A549 (cell line): ENCODE measurements at regions not wholly inside any gene's neighbourhood (a gene's known extent, or its start where the extent isn't known, plus 50 kb on each side); places are given as distances from the start of the nearest gene placed in this dataset.
"Not testable (repeated sequence)": the region's sequence is repeated elsewhere in the genome, so short reads cannot be mapped to it uniquely, and the experiment has no call there.

ENCODE experiments used
- CTCF ChIP-seq: fragments of >200 bp; sonication (Bioruptor Twin); formaldehyde crosslinking; IDR thresholded peaks from 3 replicates; pipeline ENCODE4 v1.5.1; 2016
- EHMT2 ChIP-seq: fragments of 200-600 bp; sonication (generic); IDR thresholded peaks from 2 replicates; pipeline ENCODE4 v1.6.1; 2016; ENCODE audit warnings: antibody characterized with exemption, low read depth, mild to moderate bottlenecking, moderate library complexity
- KDM1A ChIP-seq: fragments of 200-600 bp; sonication (generic); IDR thresholded peaks from 2 replicates; pipeline ENCODE4 v1.6.1; 2016; ENCODE audit warnings: low read depth, mild to moderate bottlenecking
- MAX ChIP-seq: IDR thresholded peaks from 2 replicates; pipeline ENCODE4 v1.6.1; 2012
- POLR2A ChIP-seq: IDR thresholded peaks from 2 replicates; pipeline ENCODE4 v1.6.1; 2012; ENCODE audit warnings: mild to moderate bottlenecking, low read length
- REST ChIP-seq: fragments of 200-600 bp; sonication (generic); IDR thresholded peaks from 2 replicates; pipeline ENCODE4 v1.6.1; 2016; ENCODE audit warnings: antibody characterized with exemption, mild to moderate bottlenecking, moderate library complexity
- RFX5 ChIP-seq: fragments of 450-650 bp; IDR thresholded peaks from 2 replicates; pipeline ENCODE4 v1.7.1; 2014; ENCODE audit warnings: antibody characterized with exemption, mild to moderate bottlenecking, moderate library complexity
- USF2 ChIP-seq: fragments of 450-650 bp; IDR thresholded peaks from 2 replicates; pipeline ENCODE4 v1.6.1; 2014; ENCODE audit warnings: antibody characterized with exemption

- TF ChIP-seq CTCF, USF2, POLR2A, KDM1A, REST, RFX5, EHMT2, MAX: not testable (repeated sequence)
Measured at GRCh38 chr5:17034992-17035391, 98.9 kb upstream of the MYO10 start.
